ENCODE measurements at regions not wholly inside any gene's neighbourhood (a gene's known extent, or its start where the extent isn't known, plus 50 kb on each side); places are given as distances from the start of the nearest gene placed in this dataset.

DNA sequence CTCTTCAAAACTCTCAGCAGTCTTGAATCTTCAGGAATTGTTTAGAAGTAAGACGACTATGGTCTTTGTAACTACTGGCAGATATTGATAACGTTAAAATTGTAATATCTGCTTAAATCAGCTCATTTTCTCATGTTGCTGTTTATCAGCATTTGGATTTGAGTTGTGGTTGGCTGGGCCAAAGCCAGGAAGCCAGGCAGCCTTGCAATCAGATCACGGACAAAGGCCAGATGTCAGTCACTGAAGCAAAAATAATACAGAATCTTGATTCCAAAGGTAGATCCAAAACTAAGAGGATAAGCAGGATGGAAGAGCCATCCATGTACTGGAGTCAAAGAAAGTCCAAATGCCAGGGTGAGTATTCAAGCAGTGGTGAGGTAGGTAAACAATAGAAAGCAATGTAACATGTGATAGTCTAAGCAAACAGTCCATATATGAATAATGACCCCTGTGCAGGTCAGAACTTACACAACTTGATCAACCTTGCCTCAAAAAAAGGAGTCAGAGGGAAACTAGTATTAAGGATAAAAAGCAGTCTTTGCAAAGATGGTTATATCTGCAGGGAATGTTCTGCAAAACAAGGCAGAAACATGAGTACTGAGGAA is 95.8 kb upstream of the RAP1B start:
- ATAC-seq (no peak), DNase-seq (ENCODE audit: low read depth, low spot score) (no peak)
- ChIA-PET POLR2A (no interaction called here), RAD21 (ENCODE audit: low non-redundant PET in 1 of 2, low total read pairs in 2 of 2, uncharacterized antibody in 2 of 2, unreplicated experiment in 2 of 2) (no interaction called here), CTCF (no interaction called here)
- no peaks in the 10 kb centered on the region for H3K27me3 ChIP-seq (ENCODE audit: insufficient read depth, low read length)
- H3K79me2 ChIP-seq (ENCODE audit: insufficient read depth, low read length) = no peaks in the 10 kb centered on the region
- no peaks in the 10 kb centered on the region for H3K9me3 ChIP-seq (ENCODE audit: control insufficient read depth in 1 of 2, insufficient read depth in 1 of 2, low read depth in 1 of 2, low read length in 2 of 2)
- no peak overlapping the region for H3K9ac ChIP-seq (ENCODE audit: low read length)
- no TSS peak for BruUV-seq (replicated peaks)
- H3K9me2 ChIP-seq (ENCODE audit: insufficient read depth) = no peaks in the 10 kb centered on the region
- H3K27ac ChIP-seq (ENCODE audit: low read depth, low read length) = no peak overlapping the region
- H3K4me1 ChIP-seq (ENCODE audit: control insufficient read depth in 1 of 2, insufficient read depth in 2 of 2, low read length in 2 of 2) = no peaks in the 10 kb centered on the region
- TF ChIP-seq FOSL1 (IDR thresholded peaks at IDR 0.05; ENCODE audit: low read depth) (no peak), CBX3 (IDR thresholded peaks at IDR 0.05; ENCODE audit: low read depth) (no peak), ELF1 (IDR thresholded peaks at IDR 0.05; ENCODE audit: borderline replicate concordance, low read depth) (no peak), POLR2AphosphoS5 (IDR thresholded peaks at IDR 0.05; ENCODE audit: low read depth, low read length) (no peak), ATF3 (IDR thresholded peaks at IDR 0.05) (no peak), ZBTB33 (IDR thresholded peaks at IDR 0.05; ENCODE audit: extremely low read depth, insufficient replicate concordance, low read length) (no peak), ZNF274 (IDR thresholded peaks at IDR 0.05; ENCODE audit: low read depth, low read length) (no peak), JUND (IDR thresholded peaks at IDR 0.05) (no peak), EZH2phosphoT487 (IDR thresholded peaks at IDR 0.05; ENCODE audit: borderline replicate concordance) (no peak), SP1 (IDR thresholded peaks at IDR 0.05; ENCODE audit: low read depth) (no peak), EGR1 (IDR thresholded peaks at IDR 0.05; ENCODE audit: low read depth) (no peak), MAX (IDR thresholded peaks at IDR 0.05) (no peak), REST (IDR thresholded peaks at IDR 0.05; ENCODE audit: low read depth) (no peak), YY1 (IDR thresholded peaks at IDR 0.05; ENCODE audit: extremely low read depth, insufficient replicate concordance, low read depth, low read length) (no peak)
- no peaks in the 10 kb centered on the region for H3K36me3 ChIP-seq (ENCODE audit: control insufficient read depth in 1 of 2, insufficient read depth in 2 of 2, low read length in 2 of 2)
- no peak overlapping the region for H3K4me3 ChIP-seq (replicated peaks in 1 of 2; ENCODE audit: low read depth in 1 of 2, low read length in 2 of 2)
- intact Hi-C loops (cut with micrococcal nuclease) = no loop called here
- H3K4me2 ChIP-seq (ENCODE audit: low read length) = no peak overlapping the region
- no peaks in the 10 kb centered on the region for H4K20me1 ChIP-seq (ENCODE audit: insufficient read depth)
- H2AFZ ChIP-seq (ENCODE audit: low read depth, low read length, poor library complexity, severe bottlenecking) = no peak overlapping the region
